ENCODE measurements at regions not wholly inside any gene's neighbourhood (a gene's known extent, or its start where the extent isn't known, plus 50 kb on each side); places are given as distances from the start of the nearest gene placed in this dataset.

- TF ChIP-seq EP300 (IDR thresholded peaks at IDR 0.05; ENCODE audit: borderline replicate concordance) (no peak), CREB1 (IDR thresholded peaks at IDR 0.05; ENCODE audit: low read depth) (no peak), YY1 (IDR thresholded peaks at IDR 0.05; ENCODE audit: low read depth) (no peak), RAD21 (IDR thresholded peaks at IDR 0.05; ENCODE audit: low read depth) (no peak)
Observed at GRCh38 chr21:33121715-33122475, 52.0 kb downstream of the OLIG1 start.

Measured in Ishikawa (cell line).